Activated CD8-positive, alpha-beta T cell treated with anti-CD3 and anti-CD28 coated beads, Interleukin-2, amount 10 ng/mL, durations not matched to agents 7 days and 5 days (primary cell): ENCODE measurements at regions not wholly inside any gene's neighbourhood (a gene's known extent, or its start where the extent isn't known, plus 50 kb on each side); places are given as distances from the start of the nearest gene placed in this dataset.

ENCODE experiments used
- ATAC-seq: fragments of 150-1000 bp; cut with Tn5 transposase; one replicate; pipeline ENCODE4 v1.10.0; 2021; ENCODE audit warnings: moderate library complexity
- CTCF ChIA-PET: fragments of 350-600 bp; sonication (Branson Sonifier 250); formaldehyde crosslinking; loops from one replicate; lab custom pipeline; 2021; ENCODE audit warnings: antibody characterized with exemption; lab: Charles Lee
- POLR2A ChIA-PET: fragments of 350-600 bp; sonication (Branson Sonifier 250); formaldehyde crosslinking; loops from one replicate; lab custom pipeline; 2021; ENCODE audit warnings: antibody characterized with exemption; lab: Charles Lee
- DNase-seq: peaks from one replicate; pipeline ENCODE4 v3.0.0-alpha.2; 2020
- H3K27ac Mint-ChIP-seq: one replicate; pipeline ENCODE4 v1.8.0; 2021; ENCODE audit warnings: mild to moderate bottlenecking, mixed read lengths
- H3K27me3 Mint-ChIP-seq: one replicate; pipeline ENCODE4 v1.8.0; 2021; ENCODE audit warnings: low read depth, mixed read lengths
- H3K36me3 Mint-ChIP-seq: one replicate; pipeline ENCODE4 v1.8.0; 2021; ENCODE audit warnings: low read depth, mixed read lengths
- H3K4me1 Mint-ChIP-seq: one replicate; pipeline ENCODE4 v1.8.0; 2021; ENCODE audit warnings: low read depth, mixed read lengths
- H3K4me3 Mint-ChIP-seq: one replicate; pipeline ENCODE4 v1.8.0; 2021; ENCODE audit warnings: mild to moderate bottlenecking, mixed read lengths
- H3K9me3 Mint-ChIP-seq: one replicate; pipeline ENCODE4 v1.8.0; 2022; ENCODE audit warnings: mixed read lengths; ENCODE audit not compliant: insufficient read depth

- H3K27ac Mint-ChIP-seq: no peak overlapping the region
- ATAC-seq: no peak
- H3K36me3 Mint-ChIP-seq: no peaks in the 10 kb centered on the region
- H3K4me1 Mint-ChIP-seq: no peaks in the 10 kb centered on the region
- H3K4me3 Mint-ChIP-seq: no peak overlapping the region
- ChIA-PET POLR2A (no interaction called here), CTCF (no interaction called here)
- H3K27me3 Mint-ChIP-seq: peaks cover 3% of the 10 kb centered on the region
- no peak for DNase-seq
- no peaks in the 10 kb centered on the region for H3K9me3 Mint-ChIP-seq
Measured at GRCh38 chr4:74878323-74878722, 54.6 kb upstream of the PARM1 start.

DNA sequence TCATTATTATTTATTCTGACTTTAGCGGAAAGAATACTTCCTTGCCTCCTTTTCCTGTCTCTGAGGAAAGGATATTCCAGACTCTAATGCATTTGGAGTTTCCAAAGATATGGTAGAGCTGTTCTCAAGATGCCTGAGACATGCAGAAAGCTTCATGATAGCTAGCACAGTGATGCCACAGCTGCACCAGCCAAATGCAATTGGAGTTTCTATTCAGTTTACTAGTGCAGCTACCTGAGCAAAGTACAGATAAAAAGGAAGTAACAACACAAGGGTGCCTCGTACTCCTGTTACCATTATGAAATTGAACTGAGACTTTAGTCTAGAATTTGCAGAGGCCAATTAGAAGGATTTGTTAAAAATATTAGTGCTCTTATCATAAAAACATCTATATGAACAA lies 57.5 kb upstream of the PARM1 start:
- CTCF ChIA-PET: interaction anchor here (0.7 to 2.5 kb wide), 7 partner anchors 10 to 972 kb away, joined by 3 to 24 read pairs (median 3); no protein-coding TSS in a partner anchor
- DNase-seq (no peak), ATAC-seq (no peak)
- no peaks in the 10 kb centered on the region for H3K36me3 Mint-ChIP-seq
- no peak overlapping the region for H3K27ac Mint-ChIP-seq
- H3K4me1 Mint-ChIP-seq: no peaks in the 10 kb centered on the region
- no peaks in the 10 kb centered on the region for H3K27me3 Mint-ChIP-seq
- POLR2A ChIA-PET: no interaction called here
- H3K4me3 Mint-ChIP-seq: no peak overlapping the region
- no peaks in the 10 kb centered on the region for H3K9me3 Mint-ChIP-seq

- no peaks in the 10 kb centered on the region for H3K4me1 Mint-ChIP-seq
- DNase-seq (peak; percentile 44), ATAC-seq (peak; percentile 72)
- H3K36me3 Mint-ChIP-seq: no peaks in the 10 kb centered on the region
- H3K27me3 Mint-ChIP-seq: no peaks in the 10 kb centered on the region
- ChIA-PET CTCF (interaction anchor here (0.7 to 2.5 kb wide), 8 partner anchors 9 to 973 kb away, joined by 3 to 24 read pairs (median 4); no protein-coding TSS in a partner anchor), POLR2A (no interaction called here)
- no peak overlapping the region for H3K27ac Mint-ChIP-seq
- no peaks in the 10 kb centered on the region for H3K9me3 Mint-ChIP-seq
- H3K4me3 Mint-ChIP-seq: no peak overlapping the region
Measured at GRCh38 chr4:74874753-74875367, 58.1 kb upstream of the PARM1 start.

DNA sequence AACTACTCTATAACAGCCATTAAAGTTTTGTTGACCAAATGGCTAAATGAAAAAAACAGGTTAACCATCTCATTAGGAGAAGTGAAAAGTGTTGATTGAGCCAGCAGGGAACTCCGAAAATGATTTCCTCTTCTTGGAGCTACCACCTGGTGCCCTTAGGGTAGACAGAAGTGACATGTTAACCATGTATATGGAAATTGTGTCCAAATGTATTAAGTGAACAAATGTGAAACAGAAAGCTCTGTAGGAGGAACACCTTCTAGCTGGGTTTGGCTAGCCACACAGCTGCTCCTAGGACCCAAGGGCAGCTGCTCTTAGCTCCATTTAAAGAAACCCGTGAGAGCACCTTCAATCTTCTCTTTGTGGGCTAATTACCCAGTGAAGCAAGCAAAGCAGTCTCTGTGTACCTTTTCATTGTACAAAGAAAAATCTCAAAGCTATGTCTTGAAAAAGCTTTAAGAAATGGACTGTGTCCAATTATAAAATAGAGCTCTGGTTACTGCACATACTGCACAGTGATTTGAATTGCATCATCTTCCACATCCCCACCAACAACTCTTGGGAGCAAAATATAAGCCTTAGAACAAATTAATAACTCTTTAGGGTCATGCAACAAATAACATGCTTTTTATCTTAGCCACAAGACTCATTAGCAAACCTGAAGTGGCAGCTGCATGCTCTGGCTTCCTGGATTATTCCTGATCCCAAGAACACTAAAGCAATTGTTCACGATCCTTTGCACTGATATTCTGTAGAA lies 59.2 kb upstream of the PARM1 start:
- Mint-ChIP-seq H3K4me3 (no peak overlapping the region), H3K27me3 (no peaks in the 10 kb centered on the region), H3K4me1 (no peaks in the 10 kb centered on the region), H3K36me3 (no peaks in the 10 kb centered on the region), H3K9me3 (no peaks in the 10 kb centered on the region), H3K27ac (no peak overlapping the region)
- ChIA-PET POLR2A (interaction anchor here (0.6 kb wide), 1 partner anchor 974 kb away, joined by 3 read pairs; no protein-coding TSS in a partner anchor), CTCF (interaction anchor here (1.5 to 2.5 kb wide), 2 partner anchors 8 to 11 kb away, joined by 5 to 24 read pairs; no protein-coding TSS in a partner anchor)
- DNase-seq (no peak), ATAC-seq (no peak)

DNA sequence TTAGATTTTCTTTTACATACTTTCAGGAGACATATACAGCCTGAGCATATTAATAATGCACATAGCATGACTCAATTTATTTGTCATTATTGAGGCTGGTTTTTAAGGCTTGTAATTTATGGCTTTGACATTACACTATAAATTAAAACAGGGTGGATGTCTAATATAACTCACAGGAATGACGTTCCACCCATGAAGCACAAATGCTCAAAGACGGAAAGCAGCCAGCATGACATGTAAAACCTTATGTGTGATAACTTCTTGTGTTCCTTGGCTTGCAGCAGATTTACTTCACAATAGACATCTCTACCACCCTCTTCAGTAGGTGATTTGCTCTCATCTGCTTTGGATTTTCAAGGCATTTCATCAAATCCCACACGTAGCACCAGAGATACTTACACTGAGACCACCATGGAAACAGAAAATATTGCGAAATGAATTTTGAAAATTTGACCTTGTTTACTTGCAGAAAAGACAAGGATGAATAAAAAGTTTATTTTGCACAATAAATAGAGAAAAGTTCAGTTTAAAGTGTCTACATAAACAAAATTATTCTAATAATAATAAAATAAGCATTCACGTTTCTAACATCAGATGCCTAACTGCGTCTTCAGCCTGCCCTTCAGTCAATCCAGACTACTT lies 64.7 kb upstream of the BTC start:
- no peaks in the 10 kb centered on the region for H3K36me3 Mint-ChIP-seq
- H3K27me3 Mint-ChIP-seq: no peaks in the 10 kb centered on the region

DNA sequence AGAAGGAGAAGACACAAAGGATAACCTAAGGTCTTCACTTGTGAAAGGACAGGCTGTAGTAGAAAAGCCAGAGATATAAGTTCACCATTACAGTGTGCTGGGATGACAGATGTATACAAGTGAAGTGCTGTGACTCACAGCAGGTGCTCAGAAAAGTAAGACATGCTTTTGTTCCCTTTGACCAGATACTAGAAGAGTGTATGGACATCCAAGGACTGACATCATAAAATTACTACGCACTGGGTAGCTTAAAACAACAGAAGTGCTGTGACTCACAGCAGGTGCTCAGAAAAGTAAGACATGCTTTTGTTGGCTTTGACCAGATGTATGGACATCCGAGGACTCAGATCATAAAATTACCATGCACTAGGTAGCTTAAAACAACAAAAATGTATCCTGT lies 61.6 kb upstream of the BTC start:
- H3K9me3 Mint-ChIP-seq: no peaks in the 10 kb centered on the region
- POLR2A ChIA-PET: no interaction called here
- no peak overlapping the region for H3K4me3 Mint-ChIP-seq
- DNase-seq (no peak), ATAC-seq (no peak)
- no peaks in the 10 kb centered on the region for H3K27me3 Mint-ChIP-seq
- H3K27ac Mint-ChIP-seq: no peak overlapping the region
- H3K4me1 Mint-ChIP-seq: no peaks in the 10 kb centered on the region
- CTCF ChIA-PET: no interaction called here
- no peaks in the 10 kb centered on the region for H3K36me3 Mint-ChIP-seq

More for the DNA sequence above, 64.7 kb upstream of the BTC start:
- DNase-seq (no peak), ATAC-seq (no peak)
- CTCF ChIA-PET: no interaction called here
- Mint-ChIP-seq H3K27ac (no peak overlapping the region), H3K9me3 (no peaks in the 10 kb centered on the region), H3K4me3 (no peak overlapping the region), H3K4me1 (no peaks in the 10 kb centered on the region)
- POLR2A ChIA-PET: no interaction called here

- ChIA-PET CTCF (no interaction called here), POLR2A (no interaction called here)
- no peaks in the 10 kb centered on the region for H3K27me3 Mint-ChIP-seq
- H3K27ac Mint-ChIP-seq: no peak overlapping the region
- ATAC-seq (no peak), DNase-seq (no peak)
- H3K36me3 Mint-ChIP-seq: no peaks in the 10 kb centered on the region
- H3K4me1 Mint-ChIP-seq: no peaks in the 10 kb centered on the region
- no peak overlapping the region for H3K4me3 Mint-ChIP-seq
- no peaks in the 10 kb centered on the region for H3K9me3 Mint-ChIP-seq
Measured at GRCh38 chr4:74848774-74849173, 54.5 kb upstream of the BTC start.

DNA sequence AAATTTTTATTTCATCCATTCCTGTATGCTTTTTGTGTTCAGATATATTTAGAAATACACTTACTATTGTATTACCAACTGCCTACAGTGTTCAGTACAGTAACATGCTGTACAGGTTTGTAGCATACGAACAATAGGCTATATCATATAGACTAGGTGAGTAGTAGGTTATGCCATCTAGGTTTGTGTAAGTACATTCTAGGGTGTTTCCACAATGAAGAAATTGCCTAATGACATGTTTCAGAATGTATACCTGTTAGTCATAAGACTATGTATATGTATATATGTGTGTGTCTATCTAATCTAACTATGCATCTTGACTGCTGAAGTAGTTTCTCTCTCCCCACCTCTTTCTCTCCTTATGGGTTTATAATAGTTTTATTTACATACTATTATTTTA lies 51.5 kb upstream of the BTC start:
- H3K36me3 Mint-ChIP-seq: no peaks in the 10 kb centered on the region
- ATAC-seq (no peak), DNase-seq (no peak)
- H3K27ac Mint-ChIP-seq: no peak overlapping the region
- H3K27me3 Mint-ChIP-seq: no peaks in the 10 kb centered on the region
- no peaks in the 10 kb centered on the region for H3K9me3 Mint-ChIP-seq
- CTCF ChIA-PET: no interaction called here
- POLR2A ChIA-PET: no interaction called here
- no peaks in the 10 kb centered on the region for H3K4me1 Mint-ChIP-seq
- no peak overlapping the region for H3K4me3 Mint-ChIP-seq
